ENCODE measurements at regions not wholly inside any gene's neighbourhood (a gene's known extent, or its start where the extent isn't known, plus 50 kb on each side); places are given as distances from the start of the nearest gene placed in this dataset.

DNA sequence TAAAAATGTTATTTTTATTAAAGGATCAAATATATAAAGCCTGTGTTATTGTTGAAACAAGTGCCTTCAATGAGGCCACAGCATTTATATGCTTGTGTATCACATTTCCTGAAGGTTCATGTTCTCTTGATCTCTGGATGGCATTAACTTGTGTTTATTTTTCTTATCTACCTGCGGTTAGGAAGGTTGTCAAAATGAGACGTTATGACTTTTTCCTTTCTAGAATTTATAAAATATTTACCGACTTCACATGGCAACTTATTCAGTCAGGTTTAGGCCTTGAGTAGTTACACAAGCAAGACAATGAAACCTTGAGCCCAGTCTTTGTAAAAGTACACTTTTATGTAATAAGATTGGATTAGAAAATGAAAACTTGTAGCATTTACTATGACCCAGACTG lies 196.4 kb upstream of the ACVR2A start:
- DNase-seq (ENCODE audit: low spot score): no peak

- DNase-seq (ENCODE audit: low spot score): no peak
Observed at GRCh38 chr2:147647816-147648215, 197.0 kb upstream of the ACVR2A start.

DNA sequence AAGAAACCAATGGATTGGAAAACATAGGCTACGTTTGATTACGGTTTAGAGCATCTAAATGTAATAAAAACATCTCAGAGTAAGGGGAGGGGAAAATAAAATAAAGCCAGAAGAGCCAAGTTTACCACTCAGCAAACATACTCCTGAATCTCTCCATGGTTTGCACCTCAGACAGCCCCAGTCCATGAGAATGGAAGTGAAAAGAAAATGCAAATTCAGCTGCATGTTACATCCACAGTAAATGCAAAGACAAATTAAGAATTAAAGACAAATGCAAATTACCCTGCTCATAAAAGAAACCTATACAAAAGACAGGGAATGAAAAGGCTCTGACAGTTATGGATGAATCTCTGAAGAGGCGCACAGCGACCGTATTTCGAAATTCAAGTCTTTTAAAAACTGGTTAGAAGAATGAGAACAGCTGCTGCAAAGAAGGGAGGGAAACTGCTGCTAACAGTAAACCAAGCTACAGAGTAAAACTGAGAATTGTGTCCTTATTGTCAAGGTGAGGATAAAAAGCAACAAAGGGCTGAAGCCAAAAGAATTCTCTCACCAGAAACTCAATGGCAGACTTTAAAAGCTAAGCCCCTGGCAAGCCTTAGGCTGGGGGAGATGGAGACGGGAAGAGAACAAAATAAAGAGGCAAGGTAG lies 197.9 kb upstream of the ACVR2A start:
- DNase-seq (ENCODE audit: low spot score): no peak

DNA sequence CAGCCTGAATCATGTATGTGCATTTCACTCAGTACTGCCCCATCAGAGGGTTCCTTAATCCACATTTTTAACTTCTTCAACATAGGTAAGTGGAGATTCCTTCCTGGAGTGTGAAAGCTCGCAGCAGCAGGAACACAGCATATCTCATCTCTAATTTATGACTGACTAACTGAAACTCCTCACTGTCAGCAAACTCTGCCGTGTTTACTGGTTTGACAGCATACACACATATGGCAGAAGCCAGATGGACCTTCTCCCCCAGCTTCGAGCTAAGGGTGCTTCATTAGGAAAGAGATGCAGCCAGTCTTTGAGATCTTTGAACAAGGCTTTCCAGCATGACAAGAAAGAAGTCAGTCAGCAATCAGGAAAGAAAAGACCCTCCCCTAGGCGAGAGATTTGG lies 200.3 kb upstream of the ACVR2A start:
- DNase-seq (ENCODE audit: low spot score): no peak

GRCh38 chr2:147642765-147643164 lies 202.1 kb upstream of the ACVR2A start:
- no peak for DNase-seq (ENCODE audit: low spot score)

DNA sequence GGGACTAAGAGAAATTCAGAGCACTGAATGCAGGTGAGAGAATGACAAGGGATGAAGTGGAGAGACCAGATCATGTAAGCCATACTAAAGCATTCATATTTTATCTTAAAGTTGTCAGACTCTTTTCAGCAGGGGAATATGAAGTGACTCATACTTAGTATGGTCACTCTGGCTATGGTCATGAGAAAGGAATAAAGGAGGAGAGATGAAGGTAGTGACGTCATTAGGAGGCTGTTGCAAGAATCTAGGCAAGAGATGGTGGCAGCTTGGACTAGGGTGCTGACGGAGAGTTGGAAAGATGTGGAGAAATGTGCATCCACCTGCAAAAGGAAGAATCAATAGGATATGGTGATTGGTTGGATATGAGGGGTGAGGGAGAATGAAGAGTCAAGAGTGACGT lies 203.2 kb upstream of the ACVR2A start:
- DNase-seq (ENCODE audit: low spot score): no peak

DNA sequence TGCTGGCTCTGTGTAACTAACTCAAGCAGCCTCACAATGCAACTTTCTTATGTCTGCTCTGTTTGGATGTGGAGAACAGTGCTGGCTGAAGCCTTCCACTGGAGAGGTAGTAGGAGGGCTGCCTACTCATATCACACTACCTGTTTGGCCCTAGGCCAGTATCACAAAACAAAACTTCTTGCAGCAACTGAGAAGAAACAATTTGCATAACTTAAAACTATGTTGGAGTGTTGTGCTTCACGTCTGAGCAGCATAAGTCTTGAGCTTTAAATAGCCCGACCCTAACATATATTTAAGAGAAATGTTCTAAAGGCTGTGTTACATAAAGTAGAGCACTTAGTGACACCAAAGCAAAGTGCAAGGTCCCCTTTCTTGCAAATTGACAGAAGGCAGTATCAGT lies 204.9 kb upstream of the ACVR2A start:
- no peak for DNase-seq (ENCODE audit: low spot score)

DNA sequence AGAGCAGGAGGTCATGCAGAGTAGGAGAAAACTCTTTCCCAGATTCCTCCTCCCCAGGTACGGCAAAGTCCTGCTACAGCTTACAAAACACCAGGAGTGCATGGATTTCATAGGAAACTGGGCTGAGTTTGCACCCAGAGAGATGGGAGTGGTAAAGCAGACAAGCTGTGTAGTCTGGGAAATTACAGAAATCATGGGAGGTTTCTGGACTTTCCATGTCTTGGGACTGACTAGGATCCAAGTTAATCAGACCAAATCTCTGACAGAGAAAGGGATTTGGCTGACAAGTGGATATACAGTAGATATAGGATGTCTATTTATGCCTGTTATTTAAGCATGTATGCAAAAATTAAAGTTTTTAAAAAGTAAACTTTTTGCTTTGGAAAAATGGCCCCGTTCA lies 205.4 kb upstream of the ACVR2A start:
- no peak for DNase-seq (ENCODE audit: low spot score)

GRCh38 chr2:147636886-147637285 lies 207.9 kb upstream of the ACVR2A start:
- no peak for DNase-seq (ENCODE audit: low spot score)

GRCh38 chr2:147636238-147636882 lies 208.5 kb upstream of the ACVR2A start:
- peak; percentile 70 for DNase-seq (ENCODE audit: low spot score)

DNA sequence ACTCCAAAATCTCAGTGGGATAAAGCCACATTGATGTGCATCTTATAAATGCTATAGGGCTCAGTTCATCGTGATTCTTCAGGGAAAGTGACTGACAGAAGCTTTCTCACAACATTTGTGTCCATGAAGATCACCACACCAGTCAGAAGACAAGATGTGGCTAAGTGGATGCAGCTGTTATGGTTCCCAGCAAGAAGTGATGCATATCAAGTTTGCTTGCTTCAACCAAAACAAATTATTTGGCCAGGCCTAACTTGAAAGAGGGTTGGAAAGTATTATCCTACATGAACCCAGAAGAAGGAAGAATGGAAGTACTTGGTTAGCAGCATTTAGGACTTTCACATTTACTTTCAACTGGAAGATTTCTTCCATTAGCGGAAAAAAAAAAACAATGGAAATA lies 210.0 kb upstream of the ACVR2A start:
- DNase-seq (ENCODE audit: low spot score): no peak

GRCh38 chr2:147632198-147632597 lies 212.6 kb upstream of the ACVR2A start:
- DNase-seq (ENCODE audit: low spot score): no peak

DNA sequence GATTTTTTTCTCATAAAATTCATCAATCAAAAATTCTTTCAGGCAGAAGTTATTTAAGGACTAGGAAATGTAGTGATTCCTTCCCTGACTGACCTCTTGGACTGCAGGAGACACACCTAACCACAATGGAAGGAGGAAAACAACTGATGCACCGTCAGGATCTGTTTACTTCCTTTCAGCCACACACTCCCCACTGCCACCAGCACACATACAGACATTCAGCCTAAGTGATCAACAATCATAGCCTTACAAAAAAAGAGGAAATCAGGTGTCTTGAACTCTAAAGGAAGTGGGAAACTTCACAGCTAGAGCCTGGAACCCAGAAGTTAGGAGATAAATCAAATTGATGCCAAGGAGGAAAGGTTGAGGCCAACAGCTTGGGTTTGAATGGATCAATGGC lies 213.5 kb upstream of the ACVR2A start:
- DNase-seq (ENCODE audit: low spot score): no peak

GRCh38 chr2:147630585-147630984 lies 214.2 kb upstream of the ACVR2A start:
- no peak for DNase-seq (ENCODE audit: low spot score)

- peak; percentile 41 for DNase-seq (ENCODE audit: low spot score)
Observed at GRCh38 chr2:147628971-147629421, 215.8 kb upstream of the ACVR2A start.

DNA sequence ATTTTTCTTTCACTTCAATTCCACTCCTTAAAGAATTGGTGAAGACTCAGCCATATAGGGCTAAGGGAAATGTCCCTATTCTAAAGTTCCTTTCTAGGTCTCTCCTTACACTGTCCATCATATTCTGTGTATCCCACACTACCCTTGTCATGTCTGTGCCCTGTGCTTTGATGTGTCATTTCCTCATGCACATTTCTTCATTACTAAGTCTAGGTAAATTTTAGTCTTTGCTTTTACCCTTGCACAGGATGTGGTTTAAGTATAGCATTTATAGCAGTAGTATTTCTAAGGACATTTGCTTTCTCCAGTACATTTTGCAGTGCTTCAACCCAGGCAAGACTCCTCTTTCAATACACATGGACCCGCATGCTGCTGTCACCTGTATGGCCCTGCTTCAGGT lies 221.5 kb upstream of the ACVR2A start:
- DNase-seq (ENCODE audit: low spot score): no peak

DNA sequence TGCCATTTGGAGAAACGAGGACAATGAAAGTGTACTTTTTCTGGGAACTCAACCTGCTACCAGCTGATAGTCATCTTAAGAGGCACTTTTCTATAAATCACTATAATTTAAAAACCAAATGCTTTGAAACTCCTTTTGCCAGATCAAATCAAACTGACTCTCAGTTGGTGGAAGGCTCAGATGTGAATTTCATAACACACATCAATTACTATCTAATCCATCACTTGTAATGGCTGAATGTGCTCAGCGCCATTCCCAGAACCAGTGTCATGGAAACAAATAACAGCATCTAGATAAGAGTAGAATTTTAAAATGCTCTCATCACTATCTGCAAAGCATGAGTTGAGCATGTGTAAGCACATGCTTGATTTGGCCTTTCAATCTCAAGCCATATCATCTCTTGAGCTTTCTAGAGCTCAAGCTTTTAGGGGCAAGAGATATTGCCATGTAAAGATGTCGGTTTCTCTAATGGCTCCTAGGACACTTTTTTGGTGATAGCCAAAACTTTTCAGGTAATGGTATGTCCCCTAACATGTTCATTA lies 223.1 kb upstream of the ACVR2A start:
- no peak for DNase-seq (ENCODE audit: low spot score)

DNA sequence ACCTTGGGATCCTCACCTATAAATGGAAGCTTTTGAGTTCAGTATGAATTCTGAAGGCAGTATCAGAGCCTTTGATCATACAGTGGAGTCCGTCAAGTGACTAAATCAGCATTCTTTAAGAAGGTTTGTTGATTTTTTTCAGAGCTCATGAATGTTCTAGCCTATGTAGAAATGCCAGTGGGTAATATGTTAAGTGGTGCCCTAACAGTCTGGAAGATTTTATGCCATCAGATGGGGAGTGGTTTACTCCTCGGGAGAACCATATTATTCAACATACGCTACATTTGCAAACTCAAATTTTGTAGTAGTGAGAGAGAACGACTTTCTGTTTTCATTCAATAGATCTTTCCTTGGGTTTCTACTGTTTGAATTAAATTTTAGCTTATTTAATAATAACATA lies 225.0 kb upstream of the ACVR2A start:
- no peak for DNase-seq (ENCODE audit: low spot score)

GRCh38 chr2:147615726-147616125 lies 229.1 kb upstream of the ACVR2A start:
- DNase-seq (ENCODE audit: low spot score): no peak

DNA sequence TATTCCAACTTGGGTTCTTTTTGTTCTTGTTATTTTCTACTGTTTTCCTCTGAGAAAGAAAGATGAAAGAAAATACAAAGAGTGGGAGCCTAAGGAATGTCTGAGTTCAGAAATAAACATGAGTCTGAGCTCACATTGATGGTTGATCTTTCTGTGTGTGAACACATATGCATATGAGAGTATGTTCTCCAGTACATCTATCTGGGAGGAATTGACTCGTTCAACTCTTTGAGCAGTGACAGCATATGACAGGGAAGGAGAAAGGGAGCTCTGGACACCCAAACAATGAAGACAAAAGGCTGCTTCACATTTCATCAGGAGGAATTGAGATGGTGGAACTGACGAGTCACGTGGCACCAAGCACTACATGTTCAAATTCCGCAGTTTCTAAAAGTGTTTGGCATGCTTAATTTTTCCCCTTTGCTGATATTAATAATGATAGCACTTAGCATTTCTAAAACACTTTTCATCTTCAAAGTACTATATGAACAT lies 229.8 kb upstream of the ACVR2A start:
- DNase-seq (ENCODE audit: low spot score): no peak

- DNase-seq (ENCODE audit: low spot score): no peak
Observed at GRCh38 chr2:147614471-147614870, 230.4 kb upstream of the ACVR2A start.

DNA sequence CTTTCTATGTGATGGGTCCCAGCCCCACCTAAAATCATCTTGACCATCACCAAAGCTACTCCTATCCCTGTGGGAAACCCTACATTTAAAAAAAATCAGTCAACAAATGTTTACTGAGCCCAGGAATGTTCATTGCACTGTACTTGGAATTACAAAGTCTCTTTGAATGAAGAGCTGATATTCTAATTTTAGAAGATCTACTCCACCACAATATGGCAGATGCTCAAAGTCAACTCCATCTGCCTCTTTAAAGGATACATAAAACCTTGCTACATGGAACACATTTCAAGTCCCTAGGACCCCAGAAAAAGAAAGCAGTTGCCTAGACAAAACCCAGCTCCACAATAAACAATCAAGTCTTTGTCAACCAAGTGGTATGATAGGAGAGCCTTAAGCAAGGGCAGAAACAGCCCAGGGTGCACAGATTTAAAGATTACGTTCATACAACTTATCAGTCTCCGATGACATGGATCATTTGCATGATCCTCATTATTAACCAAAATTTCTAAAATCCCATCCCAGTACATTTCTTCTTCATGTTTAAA lies 234.3 kb upstream of the ACVR2A start:
- no peak for DNase-seq (ENCODE audit: low spot score)

DNA sequence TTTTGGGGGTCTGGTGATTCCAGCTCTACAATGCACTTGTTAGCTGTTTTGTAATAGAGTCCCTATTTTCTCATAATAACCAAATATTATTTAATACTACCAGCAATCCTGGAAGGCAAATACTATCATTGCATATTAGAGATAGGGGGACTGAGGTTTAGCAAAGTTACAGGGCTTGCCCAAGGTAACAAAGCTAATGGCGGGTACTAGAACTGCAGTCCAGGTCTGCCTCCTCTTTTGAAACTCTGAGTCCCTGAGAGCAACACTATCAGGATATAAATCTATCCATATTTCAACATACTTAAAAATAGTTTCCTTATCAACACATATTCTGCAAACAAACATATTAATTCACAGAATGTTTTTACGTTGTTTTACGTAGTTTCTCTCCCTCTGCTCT lies 235.5 kb upstream of the ACVR2A start:
- DNase-seq (ENCODE audit: low spot score): no peak

All from GM03348 (cell line).